HepG2 (cell line): ENCODE measurements at regions not wholly inside any gene's neighbourhood (a gene's known extent, or its start where the extent isn't known, plus 50 kb on each side); places are given as distances from the start of the nearest gene placed in this dataset.

Experiments
- BHLHE40 ChIP-seq: IDR thresholded peaks from 2 replicates; pipeline ENCODE4 v1.6.1; 2011; ENCODE audit warnings: low read length, improper control_type of control experiment
- EZH2 ChIP-seq: conservative IDR thresholded peaks from 2 replicates; pipeline ENCODE4 v1.6.1; 2012; ENCODE audit warnings: mild to moderate bottlenecking, low read depth, low read length, moderate library complexity
- HCFC1 ChIP-seq: fragments of 150-350 bp; IDR thresholded peaks from 2 replicates; pipeline ENCODE4 v1.6.1; 2014; ENCODE audit warnings: low read depth, low read length
- LBX2 ChIP-seq: sonication (generic); formaldehyde crosslinking; IDR thresholded peaks from 2 replicates; pipeline ENCODE4 v1.5.0; 2020; ENCODE audit warnings: missing genetic modification reagents, mild to moderate bottlenecking, borderline replicate concordance
- MIER2 ChIP-seq: IDR thresholded peaks from 2 replicates; pipeline ENCODE4 v1.6.1; 2016; ENCODE audit warnings: missing biosample characterization, missing genetic modification reagents
- MYC ChIP-seq: sonication (generic); formaldehyde crosslinking; IDR thresholded peaks from 2 replicates; pipeline ENCODE4 v1.9.0; 2021; ENCODE audit warnings: missing genetic modification reagents, borderline replicate concordance
- NFAT5 ChIP-seq: sonication (generic); formaldehyde crosslinking; IDR thresholded peaks from 2 replicates; pipeline ENCODE4 v1.4.0; 2020; ENCODE audit warnings: missing genetic modification reagents
- PBX3 ChIP-seq: sonication (generic); formaldehyde crosslinking; IDR thresholded peaks from 2 replicates; pipeline ENCODE4 v1.8.1; 2023; ENCODE audit warnings: missing genetic modification reagents, inconsistent platforms, borderline replicate concordance
- PTBP1 ChIP-seq: fragments of 200-400 bp; formaldehyde crosslinking; IDR thresholded peaks from 2 replicates; pipeline ENCODE4 v1.6.1; 2018; ENCODE audit warnings: low read length, low read depth; ENCODE audit not compliant: poor library complexity, severe bottlenecking
- RBAK ChIP-seq: sonication (generic); formaldehyde crosslinking; IDR thresholded peaks from 2 replicates; pipeline ENCODE4 v1.5.1; 2020; ENCODE audit warnings: mild to moderate bottlenecking, missing genetic modification reagents
- SMAD9 ChIP-seq: sonication (generic); formaldehyde crosslinking; IDR thresholded peaks from 2 replicates; pipeline ENCODE4 v1.5.1; 2020; ENCODE audit warnings: mild to moderate bottlenecking, missing genetic modification reagents
- SP4 ChIP-seq: sonication (generic); formaldehyde crosslinking; IDR thresholded peaks from 2 replicates; pipeline ENCODE4 v1.8.1; 2023; ENCODE audit warnings: mild to moderate bottlenecking, missing genetic modification reagents
- ZNF468 ChIP-seq: sonication (generic); formaldehyde crosslinking; IDR thresholded peaks from 2 replicates; pipeline ENCODE4 v1.8.0; 2022; ENCODE audit warnings: mild to moderate bottlenecking, moderate library complexity, missing genetic modification reagents
- ZNF512B ChIP-seq: sonication (generic); formaldehyde crosslinking; IDR thresholded peaks from 2 replicates; pipeline ENCODE4 v1.5.1; 2020; ENCODE audit warnings: missing genetic modification reagents, mild to moderate bottlenecking, borderline replicate concordance
- ZNF543 ChIP-seq: sonication (generic); formaldehyde crosslinking; IDR thresholded peaks from 2 replicates; pipeline ENCODE4 v1.4.0; 2020; ENCODE audit warnings: mild to moderate bottlenecking, missing genetic modification reagents
- ZNF766 ChIP-seq: sonication (generic); formaldehyde crosslinking; IDR thresholded peaks from 2 replicates; pipeline ENCODE4 v1.5.0; 2020; ENCODE audit warnings: missing genetic modification reagents, borderline replicate concordance
- ZNF775 ChIP-seq: sonication (generic); formaldehyde crosslinking; IDR thresholded peaks from 2 replicates; pipeline ENCODE4 v1.4.0; 2020; ENCODE audit warnings: missing genetic modification reagents, mild to moderate bottlenecking, moderate library complexity, borderline replicate concordance

- TF ChIP-seq NFAT5 (CRISPR knock-in tag) (no peak), ZNF766 (CRISPR knock-in tag) (no peak), MIER2 (CRISPR knock-in tag) (peak; percentile 64), SP4 (CRISPR knock-in tag) (no peak), HCFC1 (no peak), SMAD9 (CRISPR knock-in tag) (no peak), ZNF543 (CRISPR knock-in tag) (no peak), LBX2 (no peak), ZNF775 (CRISPR knock-in tag) (no peak), PTBP1 (no peak), PBX3 (no peak), BHLHE40 (peak; percentile 36; the same call in 1 of the 2 replicates), MYC (CRISPR knock-in tag) (no peak), ZNF512B (CRISPR knock-in tag) (peak; percentile 71; the same call in 1 of the 2 replicates), EZH2 (no peak), RBAK (peak; percentile 93), ZNF468 (no peak)
Observed at GRCh38 chr2:200077210-200077650, 121.8 kb downstream of the MAIP1 start (continued).
